ENCODE measurements at regions not wholly inside any gene's neighbourhood (a gene's known extent, or its start where the extent isn't known, plus 50 kb on each side); places are given as distances from the start of the nearest gene placed in this dataset.
A peak's percentile ranks its signal among the peaks of the same experiment; 100 is the strongest.

DNA sequence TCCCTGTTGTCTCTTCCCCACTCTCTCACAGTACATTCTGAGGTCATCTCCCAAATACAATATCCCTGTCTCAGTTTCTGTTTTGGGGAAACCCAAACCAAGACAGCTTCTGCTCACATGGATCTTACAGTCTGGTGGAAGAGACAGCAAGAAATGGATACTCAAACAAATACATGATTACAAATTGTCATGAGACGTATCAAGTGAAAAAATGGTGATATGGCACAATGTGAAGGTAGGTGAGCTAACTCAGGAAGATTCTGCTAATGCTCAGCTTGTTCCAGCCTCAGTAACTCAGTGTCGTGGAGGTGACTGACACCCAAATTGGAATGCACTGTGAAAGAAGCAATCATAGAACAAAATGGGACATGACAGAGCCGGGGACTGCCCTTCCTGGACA lies 68.3 kb downstream of the CHST1 start:
- no peak overlapping the region for H3K4me3 ChIP-seq (ENCODE audit: low read depth, low read length)
- no peaks in the 10 kb centered on the region for H3K36me3 ChIP-seq (ENCODE audit: control insufficient read depth, insufficient read depth, low read length)
- H3K27me3 ChIP-seq (ENCODE audit: control insufficient read depth, insufficient read depth, low read length): peaks cover 8% of the 10 kb centered on the region; the same call in 1 of the 2 replicates
- no peak overlapping the region for H3K27ac ChIP-seq (ENCODE audit: low read depth, low read length)
- H3K9me3 ChIP-seq (ENCODE audit: control insufficient read depth, insufficient read depth, low read depth, low read length): no peaks in the 10 kb centered on the region
- H3K4me1 ChIP-seq (ENCODE audit: control insufficient read depth, insufficient read depth, low read length): no peaks in the 10 kb centered on the region
- no peak overlapping the region for H3K9ac ChIP-seq (ENCODE audit: low read length)

DNA sequence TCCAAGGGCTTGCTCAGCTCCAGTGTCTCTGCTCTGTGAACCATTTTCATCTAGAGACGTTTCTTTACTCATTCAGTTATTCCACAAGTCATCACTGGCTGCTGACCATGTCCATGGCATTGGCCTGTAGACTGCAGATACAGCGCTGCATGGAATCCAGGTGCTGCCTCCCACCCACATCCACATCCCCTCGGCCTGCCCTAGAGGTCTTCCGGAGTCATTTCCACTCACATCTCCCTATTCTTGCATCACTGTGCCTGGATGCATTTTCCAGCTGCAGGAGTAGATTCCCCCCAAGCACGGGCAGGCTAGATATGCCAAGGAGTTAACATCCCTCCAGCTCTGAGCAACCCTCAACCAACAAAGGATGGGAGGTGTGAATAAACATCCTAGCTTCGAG lies 68.9 kb downstream of the CHST1 start:
- Histone ChIP-seq H3K27me3 (ENCODE audit: control insufficient read depth, insufficient read depth, low read length) (peaks cover 8% of the 10 kb centered on the region; the same call in 1 of the 2 replicates), H3K27ac (ENCODE audit: low read depth, low read length) (no peak overlapping the region)

DNA sequence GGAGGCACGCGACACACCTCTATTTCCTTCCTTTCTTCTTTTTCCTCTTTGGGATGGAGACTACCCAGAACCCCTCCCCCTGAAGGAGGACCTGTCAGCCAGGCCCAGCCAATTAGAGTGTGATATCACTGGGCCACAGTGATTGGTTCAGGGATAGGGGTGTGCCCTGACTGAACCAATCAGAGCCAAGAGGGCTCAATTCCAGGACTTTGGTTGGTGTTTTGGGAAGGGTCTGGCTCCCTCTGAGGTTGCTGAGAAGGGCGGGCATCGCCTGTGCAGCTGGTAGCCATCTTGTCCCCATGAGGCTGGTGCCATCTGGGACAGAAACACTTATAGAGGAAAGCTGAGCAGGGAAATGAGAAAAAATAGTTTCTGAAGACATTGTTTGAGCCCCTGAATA lies 71.4 kb downstream of the CHST1 start:
- Histone ChIP-seq H3K9me3 (ENCODE audit: control insufficient read depth, insufficient read depth, low read depth, low read length) (no peaks in the 10 kb centered on the region), H3K36me3 (ENCODE audit: control insufficient read depth, insufficient read depth, low read length) (no peaks in the 10 kb centered on the region), H3K27me3 (ENCODE audit: control insufficient read depth, insufficient read depth, low read length) (peaks cover 8% of the 10 kb centered on the region; the same call in 1 of the 2 replicates), H3K4me3 (ENCODE audit: low read depth, low read length) (no peak overlapping the region), H3K9ac (ENCODE audit: low read length) (no peak overlapping the region), H3K27ac (ENCODE audit: low read depth, low read length) (no peak overlapping the region), H3K4me1 (ENCODE audit: control insufficient read depth, insufficient read depth, low read length) (no peaks in the 10 kb centered on the region)

More for the DNA sequence above, 68.9 kb downstream of the CHST1 start:
- Histone ChIP-seq H3K9ac (ENCODE audit: low read length) (no peak overlapping the region), H3K9me3 (ENCODE audit: control insufficient read depth, insufficient read depth, low read depth, low read length) (no peaks in the 10 kb centered on the region), H3K4me1 (ENCODE audit: control insufficient read depth, insufficient read depth, low read length) (no peaks in the 10 kb centered on the region), H3K4me3 (ENCODE audit: low read depth, low read length) (no peak overlapping the region), H3K36me3 (ENCODE audit: control insufficient read depth, insufficient read depth, low read length) (no peaks in the 10 kb centered on the region)

DNA sequence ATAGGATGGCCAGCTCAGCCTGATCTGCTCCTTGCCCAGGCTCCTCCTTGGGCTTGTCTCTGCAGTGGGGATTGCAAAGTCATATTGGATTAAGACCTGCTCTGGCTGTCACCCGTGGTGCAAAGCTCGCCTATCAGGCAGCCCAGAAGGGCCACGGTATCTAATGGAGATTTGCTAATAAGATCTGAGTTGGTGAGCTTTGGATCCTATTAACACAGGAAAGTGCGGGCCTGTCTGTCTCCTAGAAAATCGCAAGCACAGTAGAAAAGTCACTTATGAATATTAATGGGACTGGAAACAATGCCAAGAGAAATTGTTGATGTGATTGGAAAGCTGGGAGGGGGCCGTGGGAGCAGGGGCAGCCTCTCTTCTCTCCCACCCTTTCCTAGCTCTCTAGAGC lies 72.8 kb downstream of the CHST1 start:
- H3K9me3 ChIP-seq (ENCODE audit: control insufficient read depth, insufficient read depth, low read depth, low read length): no peaks in the 10 kb centered on the region
- H3K4me3 ChIP-seq (ENCODE audit: low read depth, low read length): no peak overlapping the region
- no peaks in the 10 kb centered on the region for H3K36me3 ChIP-seq (ENCODE audit: control insufficient read depth, insufficient read depth, low read length)
- H3K4me1 ChIP-seq (ENCODE audit: control insufficient read depth, insufficient read depth, low read length): no peaks in the 10 kb centered on the region
- H3K27ac ChIP-seq (ENCODE audit: low read depth, low read length): no peak overlapping the region
- peaks cover 8% of the 10 kb centered on the region; the same call in 1 of the 2 replicates for H3K27me3 ChIP-seq (ENCODE audit: control insufficient read depth, insufficient read depth, low read length)
- no peak overlapping the region for H3K9ac ChIP-seq (ENCODE audit: low read length)

DNA sequence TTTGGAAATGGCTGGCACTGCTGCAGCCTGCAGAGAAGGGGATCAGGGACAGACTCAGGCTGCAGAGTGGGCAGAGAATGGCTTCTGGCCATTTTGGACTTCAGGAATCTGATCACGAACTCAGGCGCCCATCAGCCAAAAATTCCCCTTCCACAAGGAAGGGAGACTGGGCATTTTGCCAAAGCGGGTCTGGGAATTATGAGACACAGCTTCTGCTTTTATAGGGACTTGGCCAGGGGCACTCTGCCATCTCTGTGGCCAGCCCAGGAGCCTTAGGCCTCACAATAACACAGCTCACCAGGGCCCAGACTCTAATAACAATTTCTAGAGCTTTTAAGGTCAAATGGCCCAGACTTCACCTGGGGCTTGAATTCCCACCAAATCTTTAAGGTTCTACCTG lies 74.7 kb downstream of the CHST1 start:
- no peaks in the 10 kb centered on the region for H3K4me1 ChIP-seq (ENCODE audit: control insufficient read depth, insufficient read depth, low read length)
- no peaks in the 10 kb centered on the region for H3K9me3 ChIP-seq (ENCODE audit: control insufficient read depth, insufficient read depth, low read depth, low read length)
- no peak overlapping the region for H3K9ac ChIP-seq (ENCODE audit: low read length)
- H3K36me3 ChIP-seq (ENCODE audit: control insufficient read depth, insufficient read depth, low read length): no peaks in the 10 kb centered on the region
- H3K4me3 ChIP-seq (ENCODE audit: low read depth, low read length): no peak overlapping the region
- no peak overlapping the region for H3K27ac ChIP-seq (ENCODE audit: low read depth, low read length)
- peaks cover 7% of the 10 kb centered on the region; the same call in 1 of the 2 replicates for H3K27me3 ChIP-seq (ENCODE audit: control insufficient read depth, insufficient read depth, low read length)

DNA sequence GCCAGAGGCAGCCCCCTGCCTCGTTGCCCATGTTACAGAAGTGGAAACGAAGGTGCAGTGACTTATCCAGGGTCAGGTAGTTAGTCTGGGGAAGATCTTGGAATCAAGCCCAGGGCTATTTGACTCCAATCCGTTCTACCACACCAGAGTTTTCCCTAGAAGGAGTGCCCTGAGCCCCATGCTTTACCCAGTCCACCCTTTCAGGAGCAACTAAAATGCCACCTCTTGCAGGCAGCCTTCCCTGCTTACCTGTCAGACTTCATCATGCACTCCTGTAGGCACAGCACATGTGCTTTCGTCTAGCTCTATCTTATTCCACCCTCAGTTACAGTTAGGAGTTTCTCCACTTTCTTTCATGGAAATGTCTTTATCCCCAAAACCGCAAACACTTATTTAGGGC lies 80.2 kb downstream of the CHST1 start:
- no peak overlapping the region for H3K4me3 ChIP-seq (ENCODE audit: low read depth, low read length)
- H3K4me1 ChIP-seq (ENCODE audit: control insufficient read depth, insufficient read depth, low read length): no peaks in the 10 kb centered on the region
- peaks cover 18% of the 10 kb centered on the region; the same call in 1 of the 2 replicates for H3K27me3 ChIP-seq (ENCODE audit: control insufficient read depth, insufficient read depth, low read length)
- H3K9me3 ChIP-seq (ENCODE audit: control insufficient read depth, insufficient read depth, low read depth, low read length): no peaks in the 10 kb centered on the region
- H3K27ac ChIP-seq (ENCODE audit: low read depth, low read length): no peak overlapping the region
- no peak overlapping the region for H3K9ac ChIP-seq (ENCODE audit: low read length)
- H3K36me3 ChIP-seq (ENCODE audit: control insufficient read depth, insufficient read depth, low read length): no peaks in the 10 kb centered on the region

DNA sequence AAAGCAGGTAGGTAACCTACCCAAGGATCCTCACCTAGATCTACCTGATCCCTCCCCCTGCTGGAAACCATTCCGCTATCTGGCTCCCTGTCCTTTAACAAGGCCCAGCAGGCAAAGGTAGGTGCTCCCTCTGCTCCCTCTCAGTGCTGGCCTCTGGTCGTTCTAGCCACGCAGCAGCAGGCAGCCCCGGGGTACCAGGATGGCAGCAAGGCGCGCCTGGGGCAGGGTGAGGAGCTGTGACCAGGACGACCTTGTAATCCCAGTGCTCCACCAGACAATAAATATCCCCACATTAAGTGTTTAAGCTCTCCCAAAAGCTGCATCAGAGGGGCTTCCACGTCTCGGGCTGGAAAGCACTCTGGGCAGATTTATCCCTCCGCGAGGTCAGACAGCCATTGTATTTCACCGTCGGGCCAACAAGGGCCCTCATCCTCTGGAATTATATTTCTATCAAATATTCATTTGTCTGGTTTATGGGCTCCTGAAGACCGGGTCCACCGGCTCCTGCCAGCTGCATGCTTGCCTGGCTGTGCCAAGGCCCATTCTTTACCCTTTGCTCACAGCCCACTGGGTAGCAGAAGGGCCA lies 81.3 kb downstream of the CHST1 start:
- no peaks in the 10 kb centered on the region for H3K4me1 ChIP-seq (ENCODE audit: control insufficient read depth, insufficient read depth, low read length)
- no peaks in the 10 kb centered on the region for H3K36me3 ChIP-seq (ENCODE audit: control insufficient read depth, insufficient read depth, low read length)

DNA sequence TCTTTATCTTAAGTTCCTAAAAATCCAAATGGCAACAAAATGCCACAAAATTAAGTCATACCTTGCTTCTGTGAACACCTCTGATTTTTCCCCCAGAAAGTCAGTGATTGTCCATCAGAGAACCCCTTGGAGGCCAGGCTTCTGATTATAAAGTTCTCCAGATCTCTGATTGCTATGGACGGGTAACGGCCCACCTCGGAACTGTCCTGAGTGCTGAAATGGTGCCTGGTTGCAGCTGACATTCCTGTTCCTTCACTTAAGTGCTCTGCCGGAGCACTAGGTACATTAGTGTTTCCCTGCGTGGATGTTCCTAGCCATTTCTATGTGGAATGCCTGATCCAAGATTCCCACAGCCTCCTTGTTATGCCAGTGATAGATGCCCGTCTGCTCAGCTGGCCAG lies 85.0 kb downstream of the CHST1 start:
- Histone ChIP-seq H3K4me3 (ENCODE audit: low read depth, low read length) (no peak overlapping the region), H3K4me1 (ENCODE audit: control insufficient read depth, insufficient read depth, low read length) (peaks cover 15% of the 10 kb centered on the region), H3K27me3 (ENCODE audit: control insufficient read depth, insufficient read depth, low read length) (peaks cover 16% of the 10 kb centered on the region; the same call in 1 of the 2 replicates), H3K9ac (ENCODE audit: low read length) (no peak overlapping the region), H3K9me3 (ENCODE audit: control insufficient read depth, insufficient read depth, low read depth, low read length) (no peaks in the 10 kb centered on the region), H3K27ac (ENCODE audit: low read depth, low read length) (no peak overlapping the region), H3K36me3 (ENCODE audit: control insufficient read depth, insufficient read depth, low read length) (no peaks in the 10 kb centered on the region)

More for the DNA sequence above, 81.3 kb downstream of the CHST1 start:
- Histone ChIP-seq H3K27me3 (ENCODE audit: control insufficient read depth, insufficient read depth, low read length) (peaks cover 18% of the 10 kb centered on the region; the same call in 1 of the 2 replicates), H3K9ac (ENCODE audit: low read length) (no peak overlapping the region), H3K4me3 (ENCODE audit: low read depth, low read length) (no peak overlapping the region), H3K9me3 (ENCODE audit: control insufficient read depth, insufficient read depth, low read depth, low read length) (no peaks in the 10 kb centered on the region), H3K27ac (ENCODE audit: low read depth, low read length) (no peak overlapping the region)

DNA sequence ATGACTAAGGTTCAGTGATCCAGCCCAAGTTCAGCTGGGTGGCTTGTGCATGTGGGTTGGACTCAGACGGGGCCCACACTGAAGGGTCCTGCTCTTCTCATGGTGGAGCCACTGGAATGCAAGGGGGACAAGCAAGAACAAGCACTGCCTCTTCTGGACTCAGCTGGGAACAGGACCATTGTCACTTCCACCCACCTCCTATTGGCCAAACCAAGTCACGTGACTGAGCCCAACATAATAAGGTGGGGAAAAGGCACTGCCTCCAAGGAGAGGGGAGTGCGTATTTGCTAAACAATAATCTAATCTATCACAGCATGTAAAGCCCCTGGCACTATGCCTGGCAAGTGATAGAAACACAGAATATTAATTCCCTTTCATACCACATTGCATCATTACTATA lies 87.1 kb downstream of the CHST1 start:
- no peaks in the 10 kb centered on the region for H3K9me3 ChIP-seq (ENCODE audit: control insufficient read depth, insufficient read depth, low read depth, low read length)
- H3K36me3 ChIP-seq (ENCODE audit: control insufficient read depth, insufficient read depth, low read length): no peaks in the 10 kb centered on the region
- H3K4me1 ChIP-seq (ENCODE audit: control insufficient read depth, insufficient read depth, low read length): peaks cover 15% of the 10 kb centered on the region
- no peak overlapping the region for H3K27ac ChIP-seq (ENCODE audit: low read depth, low read length)
- H3K9ac ChIP-seq (ENCODE audit: low read length): no peak overlapping the region
- no peak overlapping the region for H3K4me3 ChIP-seq (ENCODE audit: low read depth, low read length)
- 0 out of 2 replicates have a peak, but pooled peaks cover 15% of the 10 kb centered on the region for H3K27me3 ChIP-seq (ENCODE audit: control insufficient read depth, insufficient read depth, low read length)

DNA sequence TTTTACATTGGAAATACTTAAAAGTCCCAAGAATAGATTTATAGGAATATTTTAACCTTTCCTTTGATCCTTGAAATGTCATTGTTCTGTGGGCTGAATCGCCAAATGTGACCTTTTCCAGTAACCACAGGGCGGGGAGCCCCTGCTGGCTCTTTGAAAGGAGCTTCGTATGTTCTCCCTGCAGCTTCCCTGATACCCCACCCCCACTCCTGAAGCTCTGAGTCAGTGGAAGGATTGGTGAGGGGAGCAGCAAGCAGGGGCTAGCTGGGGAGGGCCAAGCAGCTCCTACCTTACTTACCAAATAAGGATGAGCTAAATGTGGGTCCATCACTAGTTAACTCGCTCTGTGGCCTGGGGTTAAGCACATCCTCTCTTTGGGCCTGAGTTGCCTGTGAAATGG lies 87.7 kb downstream of the CHST1 start:
- Histone ChIP-seq H3K27ac (ENCODE audit: low read depth, low read length) (peak overlapping the region; percentile 1; the same call in 1 of the 2 replicates), H3K4me1 (ENCODE audit: control insufficient read depth, insufficient read depth, low read length) (peaks cover 15% of the 10 kb centered on the region), H3K9me3 (ENCODE audit: control insufficient read depth, insufficient read depth, low read depth, low read length) (no peaks in the 10 kb centered on the region), H3K36me3 (ENCODE audit: control insufficient read depth, insufficient read depth, low read length) (no peaks in the 10 kb centered on the region), H3K4me3 (ENCODE audit: low read depth, low read length) (no peak overlapping the region), H3K27me3 (ENCODE audit: control insufficient read depth, insufficient read depth, low read length) (0 out of 2 replicates have a peak, but pooled peaks cover 9% of the 10 kb centered on the region), H3K9ac (ENCODE audit: low read length) (no peak overlapping the region)

DNA sequence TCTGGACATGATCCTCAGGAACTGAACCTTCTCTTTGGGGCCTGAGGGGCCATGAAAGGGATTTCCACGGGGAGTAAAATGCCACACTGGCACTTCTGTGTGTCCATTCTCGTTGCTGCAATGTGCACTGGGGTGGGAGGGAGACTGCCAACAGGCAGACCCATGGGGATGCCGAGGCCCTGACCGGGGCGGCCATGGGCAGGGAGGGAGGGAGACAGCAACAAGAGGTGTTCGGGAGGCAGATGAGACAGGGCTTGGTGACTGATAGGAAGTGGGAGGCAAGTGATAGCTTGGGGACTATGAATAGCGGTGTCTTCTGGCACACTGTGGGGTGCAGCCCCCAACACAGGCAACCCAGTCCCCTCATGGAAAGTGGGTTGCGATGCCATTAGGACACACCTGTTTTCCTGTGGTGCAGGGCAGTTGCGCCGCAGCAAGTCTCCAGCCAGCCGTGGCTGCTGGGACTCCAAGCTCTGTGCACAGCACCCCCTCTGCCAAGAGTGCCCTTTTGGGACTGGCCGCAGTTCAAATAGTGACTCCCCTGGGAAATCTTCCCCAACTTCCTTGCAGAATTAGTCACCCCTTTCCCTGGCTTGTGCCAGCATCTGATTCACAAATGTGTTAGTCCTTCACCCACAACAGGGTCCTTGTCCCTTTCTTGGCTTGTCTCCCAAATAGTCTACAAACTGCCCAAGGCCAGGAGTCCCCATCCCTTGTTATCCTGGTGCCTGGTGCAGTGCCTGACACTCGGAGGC lies 88.8 kb downstream of the CHST1 start:
- Histone ChIP-seq H3K36me3 (ENCODE audit: control insufficient read depth, insufficient read depth, low read length) (no peaks in the 10 kb centered on the region), H3K4me3 (ENCODE audit: low read depth, low read length) (no peak overlapping the region), H3K4me1 (ENCODE audit: control insufficient read depth, insufficient read depth, low read length) (peaks cover 15% of the 10 kb centered on the region), H3K27ac (ENCODE audit: low read depth, low read length) (no peak overlapping the region), H3K9ac (ENCODE audit: low read length) (peak overlapping the region; percentile 7), H3K27me3 (ENCODE audit: control insufficient read depth, insufficient read depth, low read length) (0 out of 2 replicates have a peak, but pooled peaks cover 5% of the 10 kb centered on the region), H3K9me3 (ENCODE audit: control insufficient read depth, insufficient read depth, low read depth, low read length) (no peaks in the 10 kb centered on the region)
